ENCODE measurements at regions not wholly inside any gene's neighbourhood (a gene's known extent, or its start where the extent isn't known, plus 50 kb on each side); places are given as distances from the start of the nearest gene placed in this dataset.
"Not testable (repeated sequence)": the region's sequence is repeated elsewhere in the genome, so short reads cannot be mapped to it uniquely, and the experiment has no call there.

- DNase-seq (ENCODE audit: low spot score) = no peak
These were observed 259.5 kb upstream of the GRM7 start for GRCh38 chr3:6601374-6601773.

DNA sequence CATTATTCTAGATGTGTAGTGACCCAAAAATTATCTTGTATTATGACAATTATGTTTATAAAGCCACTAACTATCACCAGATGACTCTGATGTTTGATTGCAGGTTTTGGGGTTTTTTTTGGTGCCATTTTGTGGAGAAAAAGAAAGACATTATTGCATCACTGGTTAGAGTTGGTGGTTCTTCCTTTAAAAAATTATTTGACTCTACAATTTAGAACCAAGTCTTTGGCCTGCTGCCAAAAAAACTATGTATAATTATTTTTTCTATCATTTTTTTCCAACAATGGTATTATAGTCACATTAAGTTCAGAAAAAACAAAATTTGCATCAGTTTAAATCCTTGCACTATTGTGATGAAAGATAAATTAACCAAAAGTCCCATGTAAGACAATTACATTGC, 258.6 kb upstream of the GRM7 start:
- no peak for DNase-seq (ENCODE audit: low spot score)

- DNase-seq (ENCODE audit: low spot score) = no peak
These were observed 255.7 kb upstream of the GRM7 start for GRCh38 chr3:6605227-6605626.

DNA sequence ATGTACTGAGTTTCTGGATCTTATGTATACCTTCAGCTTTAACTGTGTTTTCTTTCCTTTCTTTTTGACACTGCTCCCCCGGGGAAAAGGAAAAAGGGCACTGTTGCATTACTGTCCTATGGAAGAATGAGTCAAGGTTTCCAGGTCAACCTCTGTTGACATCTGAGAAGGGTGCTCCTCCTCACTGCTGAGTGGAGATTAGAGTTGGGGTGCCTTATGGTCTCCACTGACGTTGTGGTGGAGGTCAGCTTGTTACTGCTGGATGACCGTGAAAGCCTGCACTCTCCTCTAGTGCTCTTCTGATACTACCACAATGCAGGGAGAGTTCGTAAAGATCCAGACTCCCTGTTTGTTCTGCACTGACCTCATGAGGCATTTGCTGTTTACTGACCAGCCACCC, 252.1 kb upstream of the GRM7 start:
- DNase-seq (ENCODE audit: low spot score) = no peak

GRCh38 chr3:6612034-6612616, 248.8 kb upstream of the GRM7 start:
- no peak for DNase-seq (ENCODE audit: low spot score)

GRCh38 chr3:6622260-6622659, 238.7 kb upstream of the GRM7 start:
- no peak for DNase-seq (ENCODE audit: low spot score)

DNA sequence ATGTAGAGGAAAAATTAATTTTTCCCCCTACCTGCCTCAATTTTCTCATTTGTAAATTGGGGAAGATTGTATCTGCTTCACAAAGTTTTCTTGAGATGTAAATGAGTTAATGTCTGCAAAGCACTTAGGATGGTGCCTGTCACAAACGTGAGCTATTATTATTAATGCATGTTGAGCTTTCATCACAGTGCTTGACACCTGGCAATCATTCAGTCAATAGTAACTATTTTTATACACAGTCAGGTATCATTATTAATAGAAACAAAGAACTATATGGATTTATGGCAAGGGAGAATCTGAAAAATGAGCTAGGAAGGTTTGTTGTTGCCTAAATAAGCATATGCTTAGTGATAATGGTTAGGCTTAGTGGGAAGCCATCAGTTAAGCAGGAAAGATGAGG, 238.2 kb upstream of the GRM7 start:
- no peak for DNase-seq (ENCODE audit: low spot score)

GRCh38 chr3:6631376-6631775, 229.5 kb upstream of the GRM7 start:
- no peak for DNase-seq (ENCODE audit: low spot score)

GRCh38 chr3:6640907-6641306, 220.0 kb upstream of the GRM7 start:
- no peak for DNase-seq (ENCODE audit: low spot score)

GRCh38 chr3:6644070-6644929, 216.6 kb upstream of the GRM7 start:
- DNase-seq (ENCODE audit: low spot score) = no peak

GRCh38 chr3:6654670-6655069, 206.2 kb upstream of the GRM7 start:
- no peak for DNase-seq (ENCODE audit: low spot score)

DNA sequence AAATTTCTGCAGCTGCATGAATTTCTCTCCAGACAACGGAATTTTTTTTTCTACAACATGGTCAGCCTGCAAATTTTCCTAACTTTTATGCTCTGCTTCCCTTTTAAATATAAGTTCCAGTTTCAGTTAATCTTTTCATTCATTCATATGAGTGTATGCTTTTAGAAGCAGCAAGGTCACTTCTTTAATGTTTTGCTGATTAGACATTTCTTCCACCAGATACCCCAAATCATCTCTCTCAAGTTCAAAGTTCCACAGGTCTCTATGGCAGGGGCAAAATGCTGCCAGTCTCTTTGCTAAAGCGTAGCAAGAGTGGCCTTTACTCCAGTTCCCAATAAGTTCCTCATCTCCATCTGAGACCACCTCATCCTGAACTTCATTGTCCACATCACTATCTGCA, 205.6 kb upstream of the GRM7 start:
- no peak for DNase-seq (ENCODE audit: low spot score)

- no peak for DNase-seq (ENCODE audit: low spot score)
These were observed 203.3 kb upstream of the GRM7 start for GRCh38 chr3:6657591-6657990.

GRCh38 chr3:6667354-6667753, 193.6 kb upstream of the GRM7 start:
- DNase-seq (ENCODE audit: low spot score) = no peak

DNA sequence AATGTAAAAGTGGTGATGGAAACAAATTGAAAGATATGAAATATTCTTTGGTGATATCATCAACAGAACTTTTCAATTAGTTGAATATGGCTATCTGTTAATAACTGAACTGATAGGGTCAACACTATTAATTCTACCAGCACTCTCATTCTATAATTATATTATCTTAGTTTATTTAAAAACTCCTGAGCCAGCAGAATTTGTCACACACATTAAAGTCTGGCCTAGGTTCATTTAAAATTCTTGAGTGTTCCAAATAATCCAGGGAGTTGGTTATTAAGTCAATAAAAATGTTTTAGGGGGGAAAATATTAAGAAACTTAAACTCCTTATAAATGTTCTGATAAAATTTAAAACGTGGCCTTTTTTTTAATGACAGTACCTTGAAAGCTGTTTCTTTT, 189.6 kb upstream of the GRM7 start:
- DNase-seq (ENCODE audit: low spot score) = no peak

DNA sequence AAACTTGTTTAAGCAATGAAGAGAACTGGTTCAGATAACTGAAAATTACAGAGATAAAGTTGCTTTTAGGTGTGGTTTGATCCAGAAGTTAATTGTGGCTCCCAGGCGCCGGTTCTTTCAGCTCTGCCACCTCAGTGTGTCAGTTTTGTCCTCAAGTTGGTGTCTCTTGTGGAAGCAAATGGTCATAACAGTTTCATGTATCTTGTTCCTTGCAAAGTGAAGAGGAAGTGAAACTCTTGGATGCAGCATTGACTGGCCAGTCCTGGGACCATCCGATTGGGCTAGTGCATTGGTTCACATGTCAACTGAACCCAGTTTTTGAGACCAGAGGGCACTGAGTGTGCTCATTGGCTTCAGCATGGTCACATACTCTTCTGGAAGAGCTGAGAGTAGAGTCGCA, 181.4 kb upstream of the GRM7 start:
- DNase-seq (ENCODE audit: low spot score) = no peak

DNA sequence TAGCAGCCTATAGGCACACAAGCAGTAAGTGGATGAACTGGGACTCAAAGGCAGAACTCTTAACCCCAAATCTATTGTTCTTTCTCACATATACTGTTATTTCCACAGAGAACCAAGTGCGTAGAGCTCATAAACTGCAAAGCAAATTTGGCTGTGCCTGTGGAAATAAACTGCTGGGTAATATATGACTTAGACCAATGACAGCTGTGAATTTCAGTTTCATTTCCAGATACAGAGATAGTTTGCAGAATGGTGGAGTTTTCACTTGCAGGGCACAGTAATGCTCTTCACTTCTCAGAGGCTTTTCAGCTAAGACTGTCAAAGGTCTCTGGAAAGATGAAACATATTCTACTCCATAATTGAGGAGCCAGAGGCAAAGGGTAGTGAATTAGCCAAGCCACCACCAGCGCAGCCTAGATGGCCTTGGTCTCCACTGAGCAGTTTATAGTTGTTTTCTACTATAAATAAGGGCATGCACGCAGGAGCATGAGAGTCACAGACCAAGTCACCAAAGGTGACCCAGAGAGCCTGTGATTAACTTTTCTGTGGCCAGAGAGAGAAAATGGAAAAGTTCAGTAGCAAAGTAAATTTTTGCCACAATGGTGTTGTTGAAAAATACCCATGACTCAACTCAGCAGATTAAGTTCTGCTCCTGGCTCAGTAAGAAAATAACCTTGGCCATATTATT, 180.7 kb upstream of the GRM7 start:
- no peak for DNase-seq (ENCODE audit: low spot score)

GRCh38 chr3:6697285-6697684, 163.6 kb upstream of the GRM7 start:
- DNase-seq (ENCODE audit: low spot score) = no peak

- no peak for DNase-seq (ENCODE audit: low spot score)
These were observed 163.2 kb upstream of the GRM7 start for GRCh38 chr3:6697722-6698121.

- not testable (repeated sequence) for DNase-seq (ENCODE audit: low spot score)
These were observed 156.1 kb upstream of the GRM7 start for GRCh38 chr3:6704817-6705216.

GRCh38 chr3:6706777-6707176, 154.1 kb upstream of the GRM7 start:
- DNase-seq (ENCODE audit: low spot score) = no peak

- no peak for DNase-seq (ENCODE audit: low spot score)
These were observed 151.7 kb upstream of the GRM7 start for GRCh38 chr3:6709178-6709577.

- DNase-seq (ENCODE audit: low spot score) = no peak
These were observed 146.0 kb upstream of the GRM7 start for GRCh38 chr3:6714962-6715361.
